LNCAP (cell line): ENCODE measurements at regions not wholly inside any gene's neighbourhood (a gene's known extent, or its start where the extent isn't known, plus 50 kb on each side); places are given as distances from the start of the nearest gene placed in this dataset.

ENCODE experiments used
- TF ChIP-seq, protein P1 (sequence below): fragments of 450-650 bp; IDR thresholded peaks from 2 replicates; pipeline ENCODE4 v1.5.1; 2017; ENCODE audit warnings: mild to moderate bottlenecking

GRCh38 chr22:48982321-48982905 is 845.3 kb downstream of the BRD1 start:
- TF ChIP-seq, protein P1, sequence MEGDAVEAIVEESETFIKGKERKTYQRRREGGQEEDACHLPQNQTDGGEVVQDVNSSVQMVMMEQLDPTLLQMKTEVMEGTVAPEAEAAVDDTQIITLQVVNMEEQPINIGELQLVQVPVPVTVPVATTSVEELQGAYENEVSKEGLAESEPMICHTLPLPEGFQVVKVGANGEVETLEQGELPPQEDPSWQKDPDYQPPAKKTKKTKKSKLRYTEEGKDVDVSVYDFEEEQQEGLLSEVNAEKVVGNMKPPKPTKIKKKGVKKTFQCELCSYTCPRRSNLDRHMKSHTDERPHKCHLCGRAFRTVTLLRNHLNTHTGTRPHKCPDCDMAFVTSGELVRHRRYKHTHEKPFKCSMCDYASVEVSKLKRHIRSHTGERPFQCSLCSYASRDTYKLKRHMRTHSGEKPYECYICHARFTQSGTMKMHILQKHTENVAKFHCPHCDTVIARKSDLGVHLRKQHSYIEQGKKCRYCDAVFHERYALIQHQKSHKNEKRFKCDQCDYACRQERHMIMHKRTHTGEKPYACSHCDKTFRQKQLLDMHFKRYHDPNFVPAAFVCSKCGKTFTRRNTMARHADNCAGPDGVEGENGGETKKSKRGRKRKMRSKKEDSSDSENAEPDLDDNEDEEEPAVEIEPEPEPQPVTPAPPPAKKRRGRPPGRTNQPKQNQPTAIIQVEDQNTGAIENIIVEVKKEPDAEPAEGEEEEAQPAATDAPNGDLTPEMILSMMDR = no peak

DNA sequence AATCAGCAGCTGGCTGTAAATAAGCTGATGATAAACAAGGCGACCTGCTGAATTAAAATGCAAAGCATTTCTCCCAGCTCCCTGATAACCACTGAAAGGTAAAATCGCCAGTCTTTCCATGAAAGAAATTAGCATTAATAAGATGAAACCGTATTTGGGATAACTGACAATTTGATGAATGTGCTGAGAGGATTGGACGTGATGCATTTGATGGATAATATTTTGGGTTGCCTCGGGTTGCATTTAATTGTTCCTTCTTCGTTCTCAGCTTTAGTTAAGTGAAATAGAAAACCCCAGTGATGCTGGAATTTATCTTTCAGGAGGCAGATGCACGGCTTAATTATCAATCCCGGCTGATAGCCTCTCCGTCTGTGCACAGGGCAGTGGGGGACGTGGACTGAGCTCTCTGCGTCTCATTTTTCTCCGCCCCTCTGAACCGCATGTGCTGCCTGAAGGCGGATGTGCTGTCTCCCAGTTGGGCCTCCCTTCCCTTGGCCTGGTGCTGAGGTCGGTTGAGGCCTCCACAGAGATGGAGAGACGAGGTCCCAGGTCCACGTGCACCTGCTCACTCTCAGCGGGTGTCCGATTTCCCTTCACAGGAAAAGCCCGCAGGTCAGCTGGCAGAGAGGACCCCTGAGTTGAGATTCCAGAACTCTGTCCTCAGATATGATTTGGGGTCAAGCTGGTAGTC is 846.2 kb downstream of the BRD1 start:
- TF ChIP-seq, protein P1 = no peak

GRCh38 chr22:48980918-48981317 is 846.8 kb downstream of the BRD1 start:
- TF ChIP-seq, protein P1 = no peak

- TF ChIP-seq, protein P1 = no peak
Observed at GRCh38 chr22:48980409-48980808, 847.3 kb downstream of the BRD1 start.

GRCh38 chr22:48979482-48979881 is 848.2 kb downstream of the BRD1 start:
- TF ChIP-seq, protein P1 = no peak; the same call in 1 of the 2 replicates

DNA sequence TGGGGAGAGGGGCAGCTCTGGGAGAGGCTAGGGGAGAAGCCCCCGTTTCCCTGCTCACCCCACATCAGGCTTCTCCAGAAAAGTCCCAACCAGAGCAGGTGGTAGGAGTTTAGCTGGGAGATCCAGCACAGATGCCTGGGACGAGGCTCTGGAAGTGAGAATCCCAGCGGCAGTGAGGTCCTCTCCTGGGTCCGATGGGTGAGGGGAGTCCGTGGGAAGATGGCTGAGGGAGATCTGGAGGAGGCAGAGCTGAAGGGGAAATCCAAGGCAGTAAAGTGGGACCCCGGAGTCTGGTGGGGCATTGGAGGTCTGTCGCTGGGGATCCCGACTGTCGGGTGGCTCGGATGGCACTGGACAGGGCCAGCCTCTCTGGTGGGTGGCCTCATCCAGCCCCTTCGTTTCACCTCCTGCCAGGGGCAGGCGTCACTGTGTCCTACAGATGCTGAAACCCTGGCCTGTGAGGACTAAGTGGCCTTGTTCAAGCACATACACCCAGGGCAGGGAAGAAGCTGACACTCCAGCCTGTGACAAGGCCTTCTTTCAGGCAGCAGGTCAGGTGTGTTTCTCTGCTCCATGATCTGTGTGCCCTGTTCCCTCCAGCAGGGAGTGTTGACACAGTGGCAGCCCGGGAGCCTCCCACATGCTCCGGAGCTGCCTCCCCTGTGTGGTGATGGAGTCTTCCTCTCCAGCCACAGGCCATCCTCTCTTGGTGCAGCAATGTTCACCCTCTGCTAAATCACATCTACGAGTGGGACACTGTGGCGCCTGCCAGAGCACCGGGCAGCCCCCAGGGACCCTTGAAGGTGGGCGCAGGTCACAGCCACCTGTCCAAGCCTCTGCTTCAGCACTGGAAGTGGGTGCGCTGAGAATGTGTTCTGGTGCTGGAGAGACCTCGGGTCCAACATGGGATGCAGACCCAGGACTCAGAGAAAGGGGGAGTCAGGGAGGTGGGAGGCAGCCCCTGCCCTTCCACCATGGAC is 850.8 kb downstream of the BRD1 start:
- TF ChIP-seq, protein P1 = no peak

- TF ChIP-seq, protein P1 = no peak
Observed at GRCh38 chr22:48975886-48976285, 851.8 kb downstream of the BRD1 start.
